KMS-11 (cell line): ENCODE measurements at regions not wholly inside any gene's neighbourhood (a gene's known extent, or its start where the extent isn't known, plus 50 kb on each side); places are given as distances from the start of the nearest gene placed in this dataset.

Source experiments
- H2AFZ ChIP-seq: fragments of 200-600 bp; sonication (generic); 2 replicates; pipeline ENCODE4 v1.6.1; 2016; ENCODE audit warnings: antibody characterized with exemption, mixed run types, low read depth
- H3K27ac ChIP-seq: fragments of 200-600 bp; sonication (generic); 2 replicates; pipeline ENCODE4 v1.6.1; 2016; ENCODE audit warnings: mild to moderate bottlenecking, mixed run types
- H3K27me3 ChIP-seq: fragments of 200-600 bp; sonication (generic); 2 replicates; pipeline ENCODE4 v1.6.1; 2017; ENCODE audit warnings: mild to moderate bottlenecking, low read depth, mixed run types, moderate library complexity; ENCODE audit not compliant: insufficient read depth
- H3K36me3 ChIP-seq: fragments of 200-600 bp; sonication (generic); 2 replicates; pipeline ENCODE4 v1.6.1; 2017; ENCODE audit warnings: mild to moderate bottlenecking, mixed run types; ENCODE audit not compliant: insufficient read depth
- H3K4me1 ChIP-seq: fragments of 200-600 bp; sonication (generic); 2 replicates; pipeline ENCODE4 v1.6.1; 2016; ENCODE audit warnings: mild to moderate bottlenecking, low read depth, mixed run types; ENCODE audit not compliant: poor library complexity, severe bottlenecking
- H3K4me2 ChIP-seq: fragments of 200-600 bp; sonication (generic); 2 replicates; pipeline ENCODE4 v1.7.0; 2016; ENCODE audit warnings: mild to moderate bottlenecking, mixed run types
- H3K4me3 ChIP-seq: fragments of 200-600 bp; sonication (generic); IDR thresholded peaks from 2 replicates; pipeline ENCODE4 v1.6.1; 2017; ENCODE audit warnings: low read depth, low read length, mixed read lengths; ENCODE audit not compliant: insufficient read depth
- H3K79me2 ChIP-seq: fragments of 200-600 bp; sonication (generic); 2 replicates; pipeline ENCODE4 v1.6.1; 2016; ENCODE audit warnings: low read depth, mixed run types; ENCODE audit not compliant: insufficient read depth
- H3K9ac ChIP-seq: fragments of 200-600 bp; sonication (generic); 2 replicates; pipeline ENCODE4 v1.6.1; 2016; ENCODE audit warnings: mild to moderate bottlenecking, mixed run types
- H4K20me1 ChIP-seq: fragments of 200-600 bp; sonication (generic); 2 replicates; pipeline ENCODE4 v1.6.1; 2016; ENCODE audit warnings: mild to moderate bottlenecking, mixed run types; ENCODE audit not compliant: insufficient read depth
- TF ChIP-seq, protein P1 (sequence below): fragments of 200-600 bp; sonication (generic); conservative IDR thresholded peaks from 2 replicates; pipeline ENCODE4 v1.6.1; 2017; ENCODE audit warnings: low read depth, mild to moderate bottlenecking, antibody characterized with exemption, low read length, moderate library complexity, mixed read lengths

DNA sequence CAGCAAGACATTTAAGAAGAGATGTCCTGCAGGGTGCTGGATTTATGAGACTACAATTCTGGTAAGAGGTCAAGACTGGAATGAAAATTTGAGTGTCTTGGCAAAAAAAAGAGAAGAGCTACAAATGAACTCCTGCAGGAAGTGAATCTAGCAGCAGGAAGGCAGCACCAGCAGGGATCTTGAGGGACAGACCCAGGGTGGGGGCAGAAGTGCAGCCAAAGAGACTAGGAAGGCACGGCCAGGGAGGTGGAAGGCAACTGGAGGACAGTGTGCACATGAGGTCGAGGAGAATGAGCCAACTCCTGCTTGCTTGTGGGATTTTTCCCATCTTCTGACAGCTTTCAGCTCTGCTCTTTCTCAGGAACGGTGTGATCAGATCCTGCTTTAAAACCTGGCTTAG, 263.2 kb downstream of the BUD13 start:
- H3K79me2 ChIP-seq: no peaks in the 10 kb centered on the region
- no peak overlapping the region for H3K9ac ChIP-seq
- no peak overlapping the region for H3K4me3 ChIP-seq
- TF ChIP-seq, protein P1, sequence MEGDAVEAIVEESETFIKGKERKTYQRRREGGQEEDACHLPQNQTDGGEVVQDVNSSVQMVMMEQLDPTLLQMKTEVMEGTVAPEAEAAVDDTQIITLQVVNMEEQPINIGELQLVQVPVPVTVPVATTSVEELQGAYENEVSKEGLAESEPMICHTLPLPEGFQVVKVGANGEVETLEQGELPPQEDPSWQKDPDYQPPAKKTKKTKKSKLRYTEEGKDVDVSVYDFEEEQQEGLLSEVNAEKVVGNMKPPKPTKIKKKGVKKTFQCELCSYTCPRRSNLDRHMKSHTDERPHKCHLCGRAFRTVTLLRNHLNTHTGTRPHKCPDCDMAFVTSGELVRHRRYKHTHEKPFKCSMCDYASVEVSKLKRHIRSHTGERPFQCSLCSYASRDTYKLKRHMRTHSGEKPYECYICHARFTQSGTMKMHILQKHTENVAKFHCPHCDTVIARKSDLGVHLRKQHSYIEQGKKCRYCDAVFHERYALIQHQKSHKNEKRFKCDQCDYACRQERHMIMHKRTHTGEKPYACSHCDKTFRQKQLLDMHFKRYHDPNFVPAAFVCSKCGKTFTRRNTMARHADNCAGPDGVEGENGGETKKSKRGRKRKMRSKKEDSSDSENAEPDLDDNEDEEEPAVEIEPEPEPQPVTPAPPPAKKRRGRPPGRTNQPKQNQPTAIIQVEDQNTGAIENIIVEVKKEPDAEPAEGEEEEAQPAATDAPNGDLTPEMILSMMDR: no peak
- no peak overlapping the region for H3K4me2 ChIP-seq
- H3K36me3 ChIP-seq: no peaks in the 10 kb centered on the region
- H2AFZ ChIP-seq: no peak overlapping the region
- H3K4me1 ChIP-seq: no peaks in the 10 kb centered on the region
- H3K27me3 ChIP-seq: no peaks in the 10 kb centered on the region
- H3K27ac ChIP-seq: no peak overlapping the region
- no peaks in the 10 kb centered on the region for H4K20me1 ChIP-seq

DNA sequence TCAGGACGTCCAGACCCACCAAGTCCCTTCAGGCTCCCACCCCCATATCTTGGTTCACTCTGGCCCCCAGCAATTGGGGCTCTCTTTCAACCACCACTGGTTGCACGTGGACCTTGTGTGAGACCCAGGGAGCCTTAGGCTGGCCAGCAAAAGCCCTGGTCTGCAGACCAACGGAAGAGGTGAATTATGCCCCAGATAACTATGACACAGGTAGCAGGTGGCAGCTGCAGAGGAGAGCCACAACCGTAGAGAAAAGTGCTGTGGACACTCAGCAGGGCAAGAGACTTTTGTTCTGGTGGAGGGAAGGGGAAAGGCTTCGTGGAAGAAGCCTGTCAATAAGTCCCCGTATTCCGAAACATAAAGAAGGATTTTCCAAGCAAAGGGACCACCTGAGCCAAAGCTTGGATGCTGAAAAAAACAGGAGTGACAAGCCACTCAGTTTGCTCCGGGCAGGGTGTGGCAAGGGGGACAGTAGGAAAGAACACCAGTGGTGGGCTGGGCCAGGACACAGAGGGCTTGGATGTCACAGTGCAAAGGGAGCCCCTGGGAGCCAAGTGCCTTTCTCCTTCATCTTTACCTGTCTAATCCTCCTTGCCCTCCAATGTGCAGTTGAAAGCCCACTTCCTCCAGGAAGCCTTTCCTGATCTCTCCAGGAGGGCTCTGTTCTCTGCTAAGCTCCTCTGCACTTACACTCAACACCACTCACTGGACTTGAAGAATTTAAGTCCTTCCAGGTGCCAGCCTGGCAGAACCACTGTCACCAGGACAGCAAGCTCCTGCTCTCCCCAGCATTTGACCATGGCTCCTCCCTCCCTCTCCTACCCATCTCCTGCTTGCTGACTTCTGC, 264.7 kb downstream of the BUD13 start:
- H3K36me3 ChIP-seq: no peaks in the 10 kb centered on the region
- no peaks in the 10 kb centered on the region for H4K20me1 ChIP-seq
- no peaks in the 10 kb centered on the region for H3K79me2 ChIP-seq
- no peak overlapping the region for H3K4me3 ChIP-seq
- H3K9ac ChIP-seq: no peak overlapping the region
- no peak overlapping the region for H3K27ac ChIP-seq
- TF ChIP-seq, protein P1: no peak
- no peak overlapping the region for H2AFZ ChIP-seq
- no peaks in the 10 kb centered on the region for H3K27me3 ChIP-seq
- H3K4me1 ChIP-seq: no peaks in the 10 kb centered on the region
- no peak overlapping the region for H3K4me2 ChIP-seq

DNA sequence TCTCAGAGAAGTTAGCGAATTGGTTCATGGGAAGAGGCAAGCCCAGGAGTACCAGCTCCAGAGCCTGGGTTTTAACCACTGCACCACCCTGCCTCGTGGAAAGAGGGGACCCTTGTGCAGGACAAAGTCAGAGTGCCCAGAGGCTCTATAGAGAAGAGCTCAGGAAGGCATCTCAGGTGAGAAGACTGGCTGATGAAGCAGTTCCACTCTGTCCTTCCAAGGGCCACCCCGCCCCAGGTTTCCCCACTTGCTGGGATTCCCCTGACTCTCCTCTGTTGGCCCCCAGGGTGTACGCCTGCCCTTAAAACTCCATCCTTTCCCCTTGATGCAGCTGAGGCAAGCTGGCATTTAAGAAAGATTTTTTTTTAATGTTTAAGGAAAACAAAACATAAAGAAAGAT, 265.8 kb downstream of the BUD13 start:
- TF ChIP-seq, protein P1: no peak
- Histone ChIP-seq H3K79me2 (no peaks in the 10 kb centered on the region), H3K27ac (no peak overlapping the region), H3K4me3 (no peak overlapping the region), H3K4me1 (no peaks in the 10 kb centered on the region), H3K9ac (no peak overlapping the region), H3K27me3 (no peaks in the 10 kb centered on the region), H3K36me3 (no peaks in the 10 kb centered on the region), H2AFZ (no peak overlapping the region), H3K4me2 (no peak overlapping the region), H4K20me1 (no peaks in the 10 kb centered on the region)

DNA sequence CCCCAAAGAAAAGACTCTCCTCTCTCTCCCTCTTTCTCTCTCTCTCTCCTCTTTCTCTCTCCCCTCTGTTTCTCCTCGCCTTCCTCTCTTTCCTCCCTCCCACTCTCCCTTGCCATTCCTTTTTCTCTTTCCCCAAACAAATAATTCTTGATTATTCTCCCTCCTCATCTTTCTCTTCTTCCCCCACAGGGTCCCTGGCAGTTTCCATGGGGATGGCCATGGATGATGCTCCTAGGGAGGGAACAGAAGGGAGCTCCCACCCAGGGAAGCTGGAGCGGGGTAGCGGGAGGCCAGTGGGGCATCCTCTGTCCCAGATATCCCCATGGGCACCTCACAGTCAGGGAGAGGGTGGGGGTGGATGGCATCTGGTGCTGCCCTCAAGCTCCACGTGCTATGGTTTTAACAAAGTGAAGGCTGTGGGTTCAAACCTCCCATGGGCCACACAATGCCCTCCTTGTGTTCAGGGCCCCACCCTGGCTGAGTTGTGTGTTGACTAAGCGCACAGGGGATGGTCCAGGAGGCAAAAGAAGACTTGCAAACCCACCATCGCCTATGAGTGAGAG, 266.4 kb downstream of the BUD13 start:
- H3K79me2 ChIP-seq: no peaks in the 10 kb centered on the region
- no peak overlapping the region for H3K27ac ChIP-seq
- H3K9ac ChIP-seq: no peak overlapping the region
- TF ChIP-seq, protein P1: no peak
- H4K20me1 ChIP-seq: no peaks in the 10 kb centered on the region
- no peak overlapping the region for H2AFZ ChIP-seq
- no peak overlapping the region for H3K4me2 ChIP-seq
- H3K27me3 ChIP-seq: no peaks in the 10 kb centered on the region
- H3K4me1 ChIP-seq: no peaks in the 10 kb centered on the region
- H3K4me3 ChIP-seq: no peak overlapping the region
- H3K36me3 ChIP-seq: no peaks in the 10 kb centered on the region
